C4-2B (cell line): ENCODE measurements at regions not wholly inside any gene's neighbourhood (a gene's known extent, or its start where the extent isn't known, plus 50 kb on each side); places are given as distances from the start of the nearest gene placed in this dataset.

ENCODE experiments used
- CTCF ChIP-seq: fragments of 450-650 bp; conservative IDR thresholded peaks from 2 replicates; pipeline ENCODE4 v1.5.1; 2017; ENCODE audit warnings: mild to moderate bottlenecking
- ZFX ChIP-seq: fragments of 450-650 bp; IDR thresholded peaks from 2 replicates; pipeline ENCODE4 v1.6.1; 2017

- TF ChIP-seq CTCF: no peak
- no peak for TF ChIP-seq ZFX
These were observed 391.7 kb upstream of the PITX2 start for GRCh38 chr4:111014537-111014936.
